Neural cell (in vitro differentiated cells): ENCODE measurements at regions not wholly inside any gene's neighbourhood (a gene's known extent, or its start where the extent isn't known, plus 50 kb on each side); places are given as distances from the start of the nearest gene placed in this dataset.

Experiments used
- H2AFZ ChIP-seq: fragments of 200-600, 300-800 bp; sonication (generic), shearing (Covaris generic); 2 replicates; pipeline ENCODE4 v1.6.0; 2014; ENCODE audit warnings: low read depth, mild to moderate bottlenecking, antibody characterized with exemption, low read length, moderate library complexity
- H3F3A ChIP-seq: fragments of 200-600 bp; shearing (Covaris generic); 2 replicates; pipeline ENCODE4 v1.6.1; 2016; ENCODE audit warnings: mild to moderate bottlenecking, moderate library complexity, mixed read lengths, antibody characterized with exemption, low read length; ENCODE audit not compliant: insufficient read depth, poor library complexity, severe bottlenecking
- H3K27ac ChIP-seq: fragments of 200-600, 300-800 bp; sonication (generic), shearing (Covaris generic); 2 replicates; pipeline ENCODE4 v1.5.1; 2014; ENCODE audit warnings: mild to moderate bottlenecking, low read length, moderate library complexity
- H3K27me3 ChIP-seq: fragments of 300-800, 200-600 bp; sonication (generic), shearing (Covaris generic); 2 replicates; pipeline ENCODE4 v1.6.0; 2014; ENCODE audit warnings: mild to moderate bottlenecking, low read depth, low read length, moderate library complexity; ENCODE audit not compliant: insufficient read depth
- H3K36me3 ChIP-seq: fragments of 300-800, 200-600 bp; sonication (generic), shearing (Covaris generic); 2 replicates; pipeline ENCODE4 v1.5.1; 2014; ENCODE audit warnings: mild to moderate bottlenecking, antibody characterized with exemption, low read length, moderate library complexity; ENCODE audit not compliant: insufficient read depth
- H3K4me2 ChIP-seq: fragments of 300-800, 200-600 bp; sonication (generic), shearing (Covaris generic); 2 replicates; pipeline ENCODE4 v1.6.0; 2014; ENCODE audit warnings: mild to moderate bottlenecking, low read length
- H3K4me3 ChIP-seq: fragments of 300-800, 200-600 bp; sonication (generic), shearing (Covaris generic); 2 replicates; pipeline ENCODE4 v1.5.1; 2014; ENCODE audit warnings: mild to moderate bottlenecking, low read length, moderate library complexity
- H3K79me2 ChIP-seq: fragments of 200-600 bp; shearing (Covaris generic); replicated peaks from 2 replicates; pipeline ENCODE4 v1.6.0; 2014; ENCODE audit warnings: mild to moderate bottlenecking, low read length, moderate library complexity; ENCODE audit not compliant: insufficient read depth
- H3K9ac ChIP-seq: fragments of 300-800, 200-600 bp; sonication (generic), shearing (Covaris generic); 2 replicates; pipeline ENCODE4 v1.6.1; 2016; ENCODE audit warnings: mild to moderate bottlenecking, low read length, mixed read lengths
- H3K9me2 ChIP-seq: fragments of 200-600 bp; shearing (Covaris generic); 2 replicates; pipeline ENCODE4 v1.6.1; 2016; ENCODE audit warnings: mild to moderate bottlenecking, low read length, mixed read lengths; ENCODE audit not compliant: insufficient read depth
- H3K9me3 ChIP-seq: fragments of 200-600, 300-800 bp; sonication (generic), shearing (Covaris generic); 2 replicates; pipeline ENCODE4 v1.6.1; 2016; ENCODE audit warnings: mild to moderate bottlenecking, mixed run types, low read length, moderate library complexity, mixed read lengths
- H4K20me1 ChIP-seq: fragments of 200-600 bp; shearing (Covaris generic); 2 replicates; pipeline ENCODE4 v1.6.1; 2016; ENCODE audit warnings: mild to moderate bottlenecking, mixed run types; ENCODE audit not compliant: insufficient read depth
- EP300 ChIP-seq: fragments of 450-650 bp; conservative IDR thresholded peaks from 2 replicates; pipeline ENCODE4 v1.6.1; 2014; ENCODE audit warnings: antibody characterized with exemption, mild to moderate bottlenecking, moderate library complexity; ENCODE audit not compliant: poor library complexity, severe bottlenecking
- EZH2 ChIP-seq: fragments of 200-600, 300-800 bp; shearing (Covaris generic), sonication (generic); IDR thresholded peaks from 2 replicates; pipeline ENCODE4 v1.6.1; 2014; ENCODE audit warnings: antibody characterized with exemption, low read length, borderline replicate concordance, mild to moderate bottlenecking; ENCODE audit not compliant: insufficient read depth, poor library complexity, severe bottlenecking
- MXI1 ChIP-seq: fragments of 450-650 bp; conservative IDR thresholded peaks from 2 replicates; pipeline ENCODE4 v1.6.1; 2014; ENCODE audit warnings: antibody characterized with exemption, mild to moderate bottlenecking; ENCODE audit not compliant: poor library complexity, severe bottlenecking
- POLR2AphosphoS5 ChIP-seq: IDR thresholded peaks from 2 replicates; pipeline ENCODE4 v1.6.1; 2012
- RAD21 ChIP-seq: fragments of 450-650 bp; conservative IDR thresholded peaks from 2 replicates; pipeline ENCODE4 v1.6.1; 2014; ENCODE audit warnings: antibody characterized with exemption, mild to moderate bottlenecking, moderate library complexity
- SMC3 ChIP-seq: fragments of 450-650 bp; conservative IDR thresholded peaks from 2 replicates; pipeline ENCODE4 v1.6.1; 2014; ENCODE audit warnings: antibody characterized with exemption, mild to moderate bottlenecking, moderate library complexity; ENCODE audit not compliant: poor library complexity
- TAF1 ChIP-seq: IDR thresholded peaks from 2 replicates; pipeline ENCODE4 v1.6.1; 2012; ENCODE audit warnings: low read depth
- TF ChIP-seq, protein P1 (sequence below): fragments of 450-650 bp; IDR thresholded peaks from 2 replicates; pipeline ENCODE4 v1.5.1; 2014; ENCODE audit warnings: antibody characterized with exemption, mild to moderate bottlenecking, moderate library complexity; ENCODE audit not compliant: poor library complexity, severe bottlenecking
- TF ChIP-seq, protein P2 (sequence below): IDR thresholded peaks from 2 replicates; pipeline ENCODE4 v1.6.1; 2012; ENCODE audit warnings: borderline replicate concordance

DNA sequence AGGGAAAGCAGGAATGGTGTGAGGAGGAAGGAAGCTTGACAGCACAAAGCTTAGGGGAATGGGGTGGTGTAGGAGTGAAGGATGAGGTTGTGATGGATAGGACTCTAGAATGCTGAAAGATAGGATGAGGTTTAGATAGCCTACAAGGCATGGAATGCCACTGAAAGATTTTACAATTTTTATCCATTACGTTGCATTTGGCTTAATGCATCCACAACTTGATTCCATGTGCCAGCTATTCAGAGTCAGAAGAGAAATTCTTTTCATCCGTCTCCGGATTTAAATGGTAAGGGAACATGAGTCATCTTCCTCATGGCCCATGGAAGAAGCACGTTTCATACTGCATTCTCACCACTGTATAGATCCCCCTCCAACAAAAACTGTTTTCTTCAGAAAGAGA, 212.4 kb upstream of the BMPER start:
- no peak overlapping the region for H3K27ac ChIP-seq
- H3K79me2 ChIP-seq = no peaks in the 10 kb centered on the region
- H3F3A ChIP-seq = no peaks in the 10 kb centered on the region
- no peaks in the 10 kb centered on the region for H3K27me3 ChIP-seq
- H3K4me3 ChIP-seq = no peak overlapping the region
- no peaks in the 10 kb centered on the region for H4K20me1 ChIP-seq
- TF ChIP-seq TAF1 = no peak
- TF ChIP-seq, protein P1, sequence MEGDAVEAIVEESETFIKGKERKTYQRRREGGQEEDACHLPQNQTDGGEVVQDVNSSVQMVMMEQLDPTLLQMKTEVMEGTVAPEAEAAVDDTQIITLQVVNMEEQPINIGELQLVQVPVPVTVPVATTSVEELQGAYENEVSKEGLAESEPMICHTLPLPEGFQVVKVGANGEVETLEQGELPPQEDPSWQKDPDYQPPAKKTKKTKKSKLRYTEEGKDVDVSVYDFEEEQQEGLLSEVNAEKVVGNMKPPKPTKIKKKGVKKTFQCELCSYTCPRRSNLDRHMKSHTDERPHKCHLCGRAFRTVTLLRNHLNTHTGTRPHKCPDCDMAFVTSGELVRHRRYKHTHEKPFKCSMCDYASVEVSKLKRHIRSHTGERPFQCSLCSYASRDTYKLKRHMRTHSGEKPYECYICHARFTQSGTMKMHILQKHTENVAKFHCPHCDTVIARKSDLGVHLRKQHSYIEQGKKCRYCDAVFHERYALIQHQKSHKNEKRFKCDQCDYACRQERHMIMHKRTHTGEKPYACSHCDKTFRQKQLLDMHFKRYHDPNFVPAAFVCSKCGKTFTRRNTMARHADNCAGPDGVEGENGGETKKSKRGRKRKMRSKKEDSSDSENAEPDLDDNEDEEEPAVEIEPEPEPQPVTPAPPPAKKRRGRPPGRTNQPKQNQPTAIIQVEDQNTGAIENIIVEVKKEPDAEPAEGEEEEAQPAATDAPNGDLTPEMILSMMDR = no peak
- TF ChIP-seq SMC3 = no peak
- TF ChIP-seq POLR2AphosphoS5 = no peak
- no peak for TF ChIP-seq RAD21
- TF ChIP-seq, protein P2, sequence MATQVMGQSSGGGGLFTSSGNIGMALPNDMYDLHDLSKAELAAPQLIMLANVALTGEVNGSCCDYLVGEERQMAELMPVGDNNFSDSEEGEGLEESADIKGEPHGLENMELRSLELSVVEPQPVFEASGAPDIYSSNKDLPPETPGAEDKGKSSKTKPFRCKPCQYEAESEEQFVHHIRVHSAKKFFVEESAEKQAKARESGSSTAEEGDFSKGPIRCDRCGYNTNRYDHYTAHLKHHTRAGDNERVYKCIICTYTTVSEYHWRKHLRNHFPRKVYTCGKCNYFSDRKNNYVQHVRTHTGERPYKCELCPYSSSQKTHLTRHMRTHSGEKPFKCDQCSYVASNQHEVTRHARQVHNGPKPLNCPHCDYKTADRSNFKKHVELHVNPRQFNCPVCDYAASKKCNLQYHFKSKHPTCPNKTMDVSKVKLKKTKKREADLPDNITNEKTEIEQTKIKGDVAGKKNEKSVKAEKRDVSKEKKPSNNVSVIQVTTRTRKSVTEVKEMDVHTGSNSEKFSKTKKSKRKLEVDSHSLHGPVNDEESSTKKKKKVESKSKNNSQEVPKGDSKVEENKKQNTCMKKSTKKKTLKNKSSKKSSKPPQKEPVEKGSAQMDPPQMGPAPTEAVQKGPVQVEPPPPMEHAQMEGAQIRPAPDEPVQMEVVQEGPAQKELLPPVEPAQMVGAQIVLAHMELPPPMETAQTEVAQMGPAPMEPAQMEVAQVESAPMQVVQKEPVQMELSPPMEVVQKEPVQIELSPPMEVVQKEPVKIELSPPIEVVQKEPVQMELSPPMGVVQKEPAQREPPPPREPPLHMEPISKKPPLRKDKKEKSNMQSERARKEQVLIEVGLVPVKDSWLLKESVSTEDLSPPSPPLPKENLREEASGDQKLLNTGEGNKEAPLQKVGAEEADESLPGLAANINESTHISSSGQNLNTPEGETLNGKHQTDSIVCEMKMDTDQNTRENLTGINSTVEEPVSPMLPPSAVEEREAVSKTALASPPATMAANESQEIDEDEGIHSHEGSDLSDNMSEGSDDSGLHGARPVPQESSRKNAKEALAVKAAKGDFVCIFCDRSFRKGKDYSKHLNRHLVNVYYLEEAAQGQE = no peak
- TF ChIP-seq MXI1 = no peak
- TF ChIP-seq EP300 = no peak
- no peak for TF ChIP-seq EZH2
- H3K4me2 ChIP-seq = no peak overlapping the region
- H3K36me3 ChIP-seq = no peaks in the 10 kb centered on the region
- H2AFZ ChIP-seq = no peak overlapping the region
- no peaks in the 10 kb centered on the region for H3K9me2 ChIP-seq
- H3K9me3 ChIP-seq = no peaks in the 10 kb centered on the region
- H3K9ac ChIP-seq = no peak overlapping the region

DNA sequence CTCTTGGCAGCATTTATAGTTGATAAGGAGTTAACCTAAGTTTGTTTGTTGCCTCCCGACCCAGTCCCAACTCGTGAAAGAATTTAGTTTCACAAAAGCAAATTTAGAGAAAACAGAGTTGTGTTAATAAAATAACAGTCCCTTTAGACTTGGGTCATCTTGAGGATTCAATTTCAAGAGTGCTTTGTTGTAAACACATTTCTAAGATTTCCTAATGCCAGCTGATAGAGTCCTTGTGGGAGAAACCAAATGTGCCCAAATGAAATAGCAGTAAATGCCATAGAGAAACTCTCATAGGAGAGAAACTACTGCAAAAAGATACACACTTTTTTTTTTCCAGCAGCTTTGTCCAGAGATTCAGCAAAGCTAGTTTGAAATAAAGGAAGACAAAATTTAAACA, 211.3 kb upstream of the BMPER start:
- H3K9me2 ChIP-seq = no peaks in the 10 kb centered on the region
- H2AFZ ChIP-seq = no peak overlapping the region
- no peaks in the 10 kb centered on the region for H3K27me3 ChIP-seq
- H3K27ac ChIP-seq = no peak overlapping the region
- no peaks in the 10 kb centered on the region for H3K9me3 ChIP-seq
- TF ChIP-seq, protein P2 = no peak
- TF ChIP-seq, protein P1 = no peak
- TF ChIP-seq TAF1 = no peak
- TF ChIP-seq EP300 = no peak
- TF ChIP-seq POLR2AphosphoS5 = no peak
- TF ChIP-seq RAD21 = no peak
- no peak overlapping the region for H3K4me3 ChIP-seq
- no peak overlapping the region for H3K9ac ChIP-seq
- no peaks in the 10 kb centered on the region for H4K20me1 ChIP-seq
- no peak overlapping the region for H3K4me2 ChIP-seq
- no peaks in the 10 kb centered on the region for H3F3A ChIP-seq
- no peaks in the 10 kb centered on the region for H3K36me3 ChIP-seq
- no peaks in the 10 kb centered on the region for H3K79me2 ChIP-seq
